Mesenchymal stem cell (in vitro differentiated cells and primary cell): ENCODE measurements at regions not wholly inside any gene's neighbourhood (a gene's known extent, or its start where the extent isn't known, plus 50 kb on each side); places are given as distances from the start of the nearest gene placed in this dataset.

ENCODE experiments used
- DNase-seq: peaks from one replicate; pipeline ENCODE4 v3.0.0-alpha.2; 2013
- H2AFZ ChIP-seq: one replicate; pipeline ENCODE4 v1.6.1; 2013; ENCODE audit warnings: low read depth, mild to moderate bottlenecking, control low read depth, inconsistent platforms, low read length, moderate library complexity
- H2AK5ac ChIP-seq: 2 replicates; pipeline ENCODE4 v1.6.1; 2013; ENCODE audit warnings: low read length, moderate library complexity, mild to moderate bottlenecking, inconsistent platforms; ENCODE audit not compliant: severe bottlenecking
- H2BK120ac ChIP-seq: one replicate; pipeline ENCODE4 v1.6.1; 2013; ENCODE audit warnings: low read depth, mild to moderate bottlenecking, inconsistent platforms, low read length, moderate library complexity
- H2BK12ac ChIP-seq, 2 experiments: one replicate each; pipeline ENCODE4 v1.6.1; 2013; ENCODE audit warnings: inconsistent platforms in 2 of 2, low read length in 2 of 2, mild to moderate bottlenecking in 2 of 2, moderate library complexity in 2 of 2, control low read depth in 1 of 2
- H2BK15ac ChIP-seq: one replicate; pipeline ENCODE4 v1.6.1; 2013; ENCODE audit warnings: mild to moderate bottlenecking, low read depth, inconsistent platforms; ENCODE audit not compliant: poor library complexity, severe bottlenecking
- H2BK5ac ChIP-seq: 2 replicates; pipeline ENCODE4 v1.6.1; 2013; ENCODE audit warnings: low read depth, mild to moderate bottlenecking, low read length, control low read depth, inconsistent platforms; ENCODE audit not compliant: poor library complexity, severe bottlenecking
- H3K14ac ChIP-seq, 2 experiments: one replicate each; pipeline ENCODE4 v1.6.1; 2013; ENCODE audit warnings: inconsistent platforms in 2 of 2, low read length in 2 of 2, control low read depth in 1 of 2, mild to moderate bottlenecking in 1 of 2, moderate library complexity in 1 of 2
- H3K18ac ChIP-seq, 2 experiments: one replicate each; pipeline ENCODE4 v1.6.1; 2013; ENCODE audit warnings: inconsistent platforms in 2 of 2, low read length in 2 of 2, control low read depth in 1 of 2, low read depth in 1 of 2, mild to moderate bottlenecking in 1 of 2
- H3K23ac ChIP-seq, 2 experiments: one replicate each; pipeline ENCODE4 v1.6.1; 2013; ENCODE audit warnings: inconsistent platforms in 2 of 2, low read length in 2 of 2, mild to moderate bottlenecking in 2 of 2, moderate library complexity in 2 of 2, control low read depth in 1 of 2
- H3K27ac ChIP-seq: 2 replicates; pipeline ENCODE4 v1.5.1; 2013; ENCODE audit warnings: mild to moderate bottlenecking, moderate library complexity, low read length, control low read depth, inconsistent platforms; ENCODE audit not compliant: poor library complexity, severe bottlenecking
- H3K27me3 ChIP-seq, 2 experiments: 2 replicates each; pipeline versions ENCODE4 v1.6.1 to v1.7.0; 2013; ENCODE audit warnings: low read length in 2 of 2, mild to moderate bottlenecking in 2 of 2, moderate library complexity in 2 of 2, control low read depth in 1 of 2, inconsistent platforms in 1 of 2; ENCODE audit not compliant: control insufficient read depth in 1 of 2, insufficient read depth in 1 of 2
- H3K36me3 ChIP-seq, 2 experiments: 2 replicates each; pipeline versions ENCODE4 v1.6.1 to v1.7.0; 2013; ENCODE audit warnings: low read length in 2 of 2, control low read depth in 1 of 2, inconsistent platforms in 1 of 2, low read depth in 1 of 2, mild to moderate bottlenecking in 1 of 2; ENCODE audit not compliant: insufficient read depth in 2 of 2, control insufficient read depth in 1 of 2
- H3K4ac ChIP-seq, 2 experiments: one replicate each; pipeline ENCODE4 v1.6.1; 2013; ENCODE audit warnings: inconsistent platforms in 2 of 2, low read length in 2 of 2, mild to moderate bottlenecking in 2 of 2, moderate library complexity in 2 of 2, control low read depth in 1 of 2, low read depth in 1 of 2
- H3K4me1 ChIP-seq: 2 replicates; pipeline ENCODE4 v1.6.1; 2013; ENCODE audit warnings: low read depth, low read length, control low read depth; ENCODE audit not compliant: control insufficient read depth, insufficient read depth
- H3K4me2 ChIP-seq: 2 replicates; pipeline ENCODE4 v1.6.1; 2013; ENCODE audit warnings: low read length, mild to moderate bottlenecking, inconsistent platforms; ENCODE audit not compliant: poor library complexity, severe bottlenecking
- H3K4me3 ChIP-seq, 2 experiments: 2 replicates each; pipeline versions ENCODE4 v1.5.1 to v1.7.0; 2013; ENCODE audit warnings: low read length in 2 of 2, mild to moderate bottlenecking in 2 of 2, control low read depth in 1 of 2, low read depth in 1 of 2; ENCODE audit not compliant: insufficient read depth in 1 of 2
- H3K79me1 ChIP-seq: replicated peaks from 2 replicates; pipeline ENCODE4 v1.6.1; 2013; ENCODE audit warnings: mild to moderate bottlenecking, control low read depth, low read length, inconsistent platforms; ENCODE audit not compliant: poor library complexity, severe bottlenecking
- H3K9ac ChIP-seq: 2 replicates; pipeline ENCODE4 v1.7.0; 2013; ENCODE audit warnings: mild to moderate bottlenecking, low read length, moderate library complexity
- H3K9me3 ChIP-seq: 2 replicates; pipeline ENCODE4 v1.7.0; 2013; ENCODE audit warnings: mild to moderate bottlenecking, low read length; ENCODE audit not compliant: control insufficient read depth
- H4K8ac ChIP-seq: one replicate; pipeline ENCODE4 v1.6.1; 2013; ENCODE audit warnings: inconsistent platforms, mild to moderate bottlenecking, low read length, moderate library complexity
- H4K91ac ChIP-seq: one replicate; pipeline ENCODE4 v1.6.1; 2013; ENCODE audit warnings: mild to moderate bottlenecking, low read length, inconsistent platforms
- WGBS: methylation state at CpG from one replicate; pipeline ENCODE4 v1.1.7; 2013; ENCODE audit warnings: mixed read lengths; 5-methylcytosine and 5-hydroxymethylcytosine counted together

DNA sequence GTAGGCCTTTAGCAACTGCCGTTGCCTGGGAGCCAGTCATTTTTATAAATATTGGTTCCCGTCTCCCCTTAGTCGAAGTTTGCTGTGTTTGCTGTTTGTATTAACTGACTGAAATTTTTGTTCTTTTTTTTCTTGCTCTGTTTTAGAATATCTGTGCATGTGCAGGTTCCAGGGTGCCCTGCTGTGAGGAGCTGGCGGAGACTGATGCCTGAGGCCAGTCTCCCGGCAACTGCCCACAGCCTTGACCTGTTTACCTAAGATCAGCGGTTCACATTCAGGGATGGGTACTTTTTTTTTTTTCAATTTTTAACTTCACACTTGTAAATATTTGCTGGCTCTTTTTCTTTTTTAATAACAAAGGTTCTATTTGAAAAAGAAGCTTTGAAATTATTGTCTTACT, 262.6 kb upstream of the ADAMTS16 start:
- no peaks in the 10 kb centered on the region for H3K4me1 ChIP-seq
- H2AFZ ChIP-seq, result no peak overlapping the region
- no peak overlapping the region for H3K4me2 ChIP-seq
- H4K8ac ChIP-seq, result no peak overlapping the region
- H3K14ac ChIP-seq, result no peak overlapping the region
- H3K4ac ChIP-seq, result no peak overlapping the region
- no peak overlapping the region for H2BK12ac ChIP-seq
- no peak overlapping the region for H2BK15ac ChIP-seq
- DNase-seq, result no peak
- no peaks in the 10 kb centered on the region for H3K36me3 ChIP-seq
- no peaks in the 10 kb centered on the region for H3K9me3 ChIP-seq
- H3K27me3 ChIP-seq, result peaks cover 0 to 57% of the 10 kb centered on the region in 2 experiments
- no peak overlapping the region for H2AK5ac ChIP-seq
- H3K18ac ChIP-seq, result no peak overlapping the region
- no peak overlapping the region for H3K23ac ChIP-seq
- no peak overlapping the region for H4K91ac ChIP-seq
- no peak overlapping the region for H2BK120ac ChIP-seq
- WGBS, result 86% methylated on average over 5 of the region's 6 CpGs
- H3K27ac ChIP-seq, result no peak overlapping the region
- no peaks in the 10 kb centered on the region for H3K79me1 ChIP-seq
- H3K4me3 ChIP-seq, result no peak overlapping the region
- no peak overlapping the region for H2BK5ac ChIP-seq
- H3K9ac ChIP-seq, result no peak overlapping the region

DNA sequence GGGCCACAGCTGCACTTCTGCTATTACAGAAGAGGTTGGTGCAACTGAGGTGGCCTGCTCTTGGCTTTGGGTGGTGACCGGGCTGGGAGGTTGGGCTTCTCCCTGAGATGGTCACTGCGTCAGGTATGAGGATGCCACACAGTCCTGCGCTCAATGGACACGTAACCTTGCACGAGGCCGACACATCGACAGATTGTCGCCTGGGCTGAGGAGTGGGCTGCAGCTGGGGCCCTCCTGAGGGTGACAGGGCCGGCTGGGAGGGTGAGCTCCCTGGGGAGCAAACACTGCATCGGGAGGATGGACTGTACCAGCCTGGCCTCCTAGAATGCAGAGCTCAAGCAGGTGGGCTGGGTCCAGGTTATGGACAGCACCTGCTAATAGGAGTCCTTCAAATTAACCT, 261.1 kb upstream of the ADAMTS16 start:
- Histone ChIP-seq H3K9me3 (no peaks in the 10 kb centered on the region), H3K4me3 (no peak overlapping the region)
- 87% methylated on average over 10 of the region's 10 CpGs for WGBS

DNA sequence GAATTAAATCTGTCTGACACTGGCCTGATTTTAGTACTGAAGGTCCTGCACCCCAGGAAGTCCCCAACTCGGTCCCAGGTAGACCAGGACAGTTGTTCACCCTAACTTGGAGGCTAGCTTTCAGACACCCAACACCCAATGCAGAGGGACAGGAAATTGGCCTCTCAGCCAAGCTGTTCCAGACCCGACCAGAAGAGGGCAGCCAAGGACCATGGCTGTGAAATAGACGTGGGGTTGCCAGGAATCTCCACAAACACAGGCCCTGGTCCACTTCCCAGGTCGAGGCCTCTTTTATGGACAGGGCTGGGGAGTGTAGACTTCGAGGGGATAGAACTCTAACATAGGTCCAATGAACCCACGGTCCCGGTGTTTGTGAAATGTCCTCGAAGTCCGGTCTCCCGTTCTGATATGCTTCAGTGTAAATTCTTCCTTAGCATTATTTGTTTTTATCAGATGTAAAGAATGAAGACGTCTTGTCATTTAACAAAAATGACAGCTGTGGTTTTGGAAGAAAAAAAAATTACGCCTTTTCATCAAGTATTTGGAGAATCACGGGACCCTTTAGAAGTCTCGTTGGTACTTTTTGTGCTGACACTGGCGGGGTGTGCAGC, 260.3 kb upstream of the ADAMTS16 start:
- H3K4me1 ChIP-seq, result no peaks in the 10 kb centered on the region

More for the DNA sequence above, 261.1 kb upstream of the ADAMTS16 start:
- peaks cover 0 to 59% of the 10 kb centered on the region in 2 experiments for H3K27me3 ChIP-seq
- H3K36me3 ChIP-seq, result no peaks in the 10 kb centered on the region
- H2AK5ac ChIP-seq, result no peak overlapping the region
- H2BK12ac ChIP-seq, result no peak overlapping the region
- H3K14ac ChIP-seq, result no peak overlapping the region
- no peaks in the 10 kb centered on the region for H3K4me1 ChIP-seq
- DNase-seq, result no peak
- H4K8ac ChIP-seq, result no peak overlapping the region
- no peak overlapping the region for H3K4me2 ChIP-seq
- no peak overlapping the region for H2AFZ ChIP-seq
- H3K27ac ChIP-seq, result no peak overlapping the region
- H3K18ac ChIP-seq, result no peak overlapping the region
- no peak overlapping the region for H4K91ac ChIP-seq
- no peak overlapping the region for H2BK120ac ChIP-seq
- H3K23ac ChIP-seq, result no peak overlapping the region
- no peak overlapping the region for H2BK5ac ChIP-seq
- H2BK15ac ChIP-seq, result no peak overlapping the region
- no peaks in the 10 kb centered on the region for H3K79me1 ChIP-seq
- no peak overlapping the region for H3K4ac ChIP-seq
- no peak overlapping the region for H3K9ac ChIP-seq

DNA sequence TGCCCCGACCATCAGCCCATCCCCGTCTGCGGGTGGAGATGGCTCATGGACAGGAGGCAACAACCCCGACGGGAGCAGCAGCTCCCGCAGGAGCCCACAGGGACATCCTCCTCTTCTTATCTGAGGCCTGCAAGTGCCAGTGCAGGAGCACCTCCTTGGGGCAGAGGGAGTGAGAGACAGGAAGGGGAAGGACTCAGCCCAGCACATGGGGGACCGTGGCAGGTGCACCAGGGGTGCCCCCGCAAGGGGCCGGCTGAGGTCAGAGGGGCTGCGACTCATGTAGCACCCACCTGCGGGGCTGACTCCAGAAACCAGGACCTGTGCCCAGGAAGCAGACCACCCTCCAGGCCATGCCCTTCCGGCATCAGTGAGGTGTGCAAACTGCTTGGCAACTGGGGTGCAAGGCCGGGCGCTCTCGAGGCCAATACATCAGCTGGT, 259.8 kb upstream of the ADAMTS16 start:
- no peak overlapping the region for H3K27ac ChIP-seq
- H3K23ac ChIP-seq, result no peak overlapping the region
- H3K9ac ChIP-seq, result peak overlapping the region; percentile 48
- no peak overlapping the region for H2BK120ac ChIP-seq
- no peak overlapping the region for H2BK12ac ChIP-seq
- H3K4me1 ChIP-seq, result no peaks in the 10 kb centered on the region
- peak overlapping the region; percentile 20 for H2AK5ac ChIP-seq
- H3K79me1 ChIP-seq, result no peaks in the 10 kb centered on the region
- WGBS, result 89% methylated on average over 15 of the region's 15 CpGs
- H2BK15ac ChIP-seq, result no peak overlapping the region
- no peak overlapping the region for H3K4me2 ChIP-seq
- H3K14ac ChIP-seq, result no peak overlapping the region
- H3K4ac ChIP-seq, result no peak overlapping the region
- no peak for DNase-seq
- H4K91ac ChIP-seq, result no peak overlapping the region
- H3K9me3 ChIP-seq, result no peaks in the 10 kb centered on the region
- H3K36me3 ChIP-seq, result no peaks in the 10 kb centered on the region
- no peak overlapping the region for H2AFZ ChIP-seq
- H3K4me3 ChIP-seq, result no peak overlapping the region
- no peak overlapping the region for H3K18ac ChIP-seq
- H2BK5ac ChIP-seq, result no peak overlapping the region
- peaks cover 0 to 54% of the 10 kb centered on the region in 2 experiments for H3K27me3 ChIP-seq
- H4K8ac ChIP-seq, result no peak overlapping the region

More for the DNA sequence above, 260.3 kb upstream of the ADAMTS16 start:
- H3K9ac ChIP-seq, result peak overlapping the region; percentile 48
- H3K4me3 ChIP-seq, result no peak overlapping the region
- no peak overlapping the region for H2BK120ac ChIP-seq
- H4K8ac ChIP-seq, result no peak overlapping the region
- H2BK5ac ChIP-seq, result no peak overlapping the region
- H3K14ac ChIP-seq, result no peak overlapping the region
- no peak overlapping the region for H3K23ac ChIP-seq
- no peaks in the 10 kb centered on the region for H3K79me1 ChIP-seq
- H2AK5ac ChIP-seq, result no peak overlapping the region
- no peak overlapping the region for H2BK15ac ChIP-seq
- H2AFZ ChIP-seq, result no peak overlapping the region
- H3K27ac ChIP-seq, result no peak overlapping the region
- H3K36me3 ChIP-seq, result no peaks in the 10 kb centered on the region
- WGBS, result 55% methylated on average over 15 of the region's 15 CpGs
- peaks cover 0 to 59% of the 10 kb centered on the region in 2 experiments for H3K27me3 ChIP-seq
- peak; percentile 28 for DNase-seq
- H3K9me3 ChIP-seq, result no peaks in the 10 kb centered on the region
- H3K18ac ChIP-seq, result no peak overlapping the region
- no peak overlapping the region for H3K4ac ChIP-seq
- H4K91ac ChIP-seq, result no peak overlapping the region
- no peak overlapping the region for H2BK12ac ChIP-seq
- H3K4me2 ChIP-seq, result no peak overlapping the region
